ENCODE measurements at regions not wholly inside any gene's neighbourhood (a gene's known extent, or its start where the extent isn't known, plus 50 kb on each side); places are given as distances from the start of the nearest gene placed in this dataset.

DNA sequence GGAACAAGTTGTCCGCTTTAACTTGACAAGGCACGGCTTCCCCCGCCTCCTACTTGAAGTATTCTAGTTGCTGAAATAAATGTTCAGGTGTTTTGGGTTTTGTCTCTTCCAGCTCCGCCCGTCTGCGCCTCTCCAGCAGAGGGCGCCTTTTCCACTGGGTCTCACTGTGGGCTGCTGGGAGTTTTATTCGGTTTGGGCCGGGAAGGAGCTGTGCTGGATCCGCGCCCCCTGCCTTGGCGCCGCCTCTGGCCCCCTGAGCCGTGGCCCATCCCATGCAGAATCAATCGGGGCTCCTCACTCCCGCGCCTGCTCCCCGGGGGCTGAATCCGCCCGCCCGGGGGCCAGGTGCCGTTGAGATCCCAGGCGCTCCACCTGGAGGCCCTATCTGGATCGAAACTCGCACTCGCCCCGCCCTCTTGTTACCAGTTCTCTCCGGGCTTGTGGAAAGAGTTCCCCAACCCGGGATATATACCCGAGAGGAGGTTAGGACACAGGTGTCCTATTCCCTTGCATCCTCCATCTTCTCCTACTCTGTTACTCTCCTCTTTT is 51.0 kb upstream of the TCF21 start (continued):
- peak; percentile 63 for TF ChIP-seq ASH2L (IDR thresholded peaks at IDR 0.05; ENCODE audit: low read length)
- 0 out of 2 replicates have a peak, but pooled peaks have one; percentile 4 for TF ChIP-seq MAX (IDR thresholded peaks at IDR 0.05)

Measured in H1 (cell line).